DND-41 (cell line): ENCODE measurements at regions not wholly inside any gene's neighbourhood (a gene's known extent, or its start where the extent isn't known, plus 50 kb on each side); places are given as distances from the start of the nearest gene placed in this dataset.

Source experiments
- CTCF ChIP-seq: IDR thresholded peaks from 2 replicates; pipeline ENCODE4 v1.5.1; 2012; ENCODE audit warnings: borderline replicate concordance, low read length, moderate library complexity, mild to moderate bottlenecking; ENCODE audit not compliant: poor library complexity, severe bottlenecking; ENCODE audit errors: extremely low read depth
- EZH2 ChIP-seq: IDR thresholded peaks from 3 replicates; pipeline ENCODE4 v1.6.1; 2012; ENCODE audit warnings: borderline replicate concordance, low read depth, mild to moderate bottlenecking, moderate library complexity, low read length, inconsistent platforms; ENCODE audit not compliant: severe bottlenecking

- TF ChIP-seq CTCF (no peak), EZH2 (no peak)
Observed at GRCh38 chr1:81435175-81435574, 365.6 kb upstream of the ADGRL2 start.
